Ascending aorta (tissue), 2 donors: ENCODE measurements at regions not wholly inside any gene's neighbourhood (a gene's known extent, or its start where the extent isn't known, plus 50 kb on each side); places are given as distances from the start of the nearest gene placed in this dataset.

Source experiments
- DNase-seq, 2 donors: peaks; one replicate each; pipeline ENCODE4 v3.0.0-alpha.2; 2019; ENCODE audit warnings: low spot score in 2 of 2
- H3K27ac ChIP-seq, 2 donors: fragments of 200-600 bp; sonication (generic); one replicate each; pipeline ENCODE4 v1.5.1; 2016 to 2017; ENCODE audit warnings: mild to moderate bottlenecking in 1 of 2
- H3K27me3 ChIP-seq: fragments of 200-600 bp; sonication (generic); one replicate; pipeline ENCODE4 v1.5.1; 2017
- H3K36me3 ChIP-seq, 2 donors: fragments of 200-600 bp; sonication (generic); one replicate each; pipeline ENCODE4 v1.5.1; 2016
- H3K4me1 ChIP-seq, 2 donors: fragments of 200-600 bp; sonication (generic); one replicate each; pipeline ENCODE4 v1.5.1; 2016 to 2017; ENCODE audit warnings: mild to moderate bottlenecking in 1 of 2
- H3K4me3 ChIP-seq, 2 donors: fragments of 200-600 bp; sonication (generic); one replicate each; pipeline ENCODE4 v1.5.1; 2016 to 2017; ENCODE audit warnings: mild to moderate bottlenecking in 1 of 2
- H3K9me3 ChIP-seq, 2 donors: fragments of 200-600 bp; sonication (generic); one replicate each; pipeline ENCODE4 v1.5.1; 2016
- CTCF ChIP-seq, 3 experiments: fragments of 200-600 bp in 2 of 3; fragments of 450-650 bp in 1 of 3; sonication (generic) in 2 of 3; IDR thresholded peaks; one replicate each; pipeline ENCODE4 v1.5.1; 2016 to 2019; ENCODE audit warnings: antibody characterized with exemption in 3 of 3, mild to moderate bottlenecking in 1 of 3, moderate library complexity in 1 of 3
- intact Hi-C: fragments of 100-400 bp; cut with DNase I; formaldehyde crosslinking; loops from one replicate; pipeline ENCODE4 v1.15.1; 2023

GRCh38 chr6:141550471-141550870 is 582.3 kb upstream of the GJE1 start:
- Histone ChIP-seq H3K9me3 (peaks cover 5 to 17% of the 10 kb centered on the region in 2 donors), H3K36me3 (no peaks in the 10 kb centered on the region), H3K4me1 (peaks cover 0 to 2% of the 10 kb centered on the region in 2 donors), H3K27ac (no peak overlapping the region), H3K27me3 (no peaks in the 10 kb centered on the region), H3K4me3 (no peak overlapping the region)
- no peak for TF ChIP-seq CTCF (IDR thresholded peaks at IDR 0.05)
- no peak for DNase-seq
- intact Hi-C loops: no loop called here

- Histone ChIP-seq H3K36me3 (no peaks in the 10 kb centered on the region), H3K27me3 (no peaks in the 10 kb centered on the region), H3K27ac (no peak overlapping the region), H3K4me1 (peaks cover 0 to 2% of the 10 kb centered on the region in 2 donors), H3K9me3 (peaks cover 5 to 17% of the 10 kb centered on the region in 2 donors), H3K4me3 (no peak overlapping the region)
- TF ChIP-seq CTCF (IDR thresholded peaks at IDR 0.05): no peak
- intact Hi-C loops: no loop called here
- no peak for DNase-seq
These were observed 583.8 kb upstream of the GJE1 start for GRCh38 chr6:141548966-141549365.

DNA sequence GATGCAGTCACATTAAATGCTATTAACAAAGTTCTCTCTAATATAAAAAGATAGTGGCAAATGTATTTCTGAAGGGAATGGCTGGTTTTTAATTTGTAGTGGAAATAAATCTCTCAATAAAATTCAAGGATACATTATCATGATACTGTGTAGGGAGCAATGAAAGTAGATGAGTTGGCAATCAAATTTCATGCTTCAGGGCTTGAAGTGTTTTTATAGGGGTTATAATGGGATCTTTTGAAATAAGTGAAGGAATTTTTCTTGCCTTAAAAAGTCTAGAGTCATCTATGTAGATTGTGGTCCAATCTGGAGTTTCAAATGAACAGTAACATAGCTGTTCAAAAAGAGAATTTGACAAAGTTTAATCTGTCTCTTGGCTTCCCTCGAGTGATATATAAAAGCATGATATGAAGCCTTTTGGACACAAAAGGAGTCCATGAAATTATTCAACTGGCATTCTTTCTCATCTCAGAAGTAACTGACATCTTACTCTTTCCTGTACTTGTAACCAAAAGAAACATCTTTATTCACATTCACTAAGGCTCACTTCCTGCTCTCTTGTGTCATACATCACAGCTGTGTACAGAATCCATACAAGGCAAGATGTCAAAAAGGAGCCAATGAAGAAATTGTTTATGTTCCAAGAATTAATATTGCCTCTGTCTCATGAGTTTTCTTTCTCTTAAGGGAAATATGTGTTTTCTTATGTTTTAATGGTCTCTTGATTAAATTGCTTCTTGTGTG is 591.0 kb upstream of the GJE1 start:
- H3K27me3 ChIP-seq: no peaks in the 10 kb centered on the region
- H3K4me1 ChIP-seq: peaks cover 0 to 3% of the 10 kb centered on the region in 2 donors
- no peak for DNase-seq
- H3K4me3 ChIP-seq: no peak overlapping the region
- H3K36me3 ChIP-seq: no peaks in the 10 kb centered on the region
- H3K27ac ChIP-seq: no peak overlapping the region
- TF ChIP-seq CTCF (IDR thresholded peaks at IDR 0.05): no peak
- intact Hi-C loops: no loop called here
- H3K9me3 ChIP-seq: no peaks in the 10 kb centered on the region

- H3K4me3 ChIP-seq: no peak overlapping the region
- no peak for TF ChIP-seq CTCF (IDR thresholded peaks at IDR 0.05)
- DNase-seq: no peak
- H3K27me3 ChIP-seq: no peaks in the 10 kb centered on the region
- no peak overlapping the region for H3K27ac ChIP-seq
- no peaks in the 10 kb centered on the region for H3K36me3 ChIP-seq
- H3K9me3 ChIP-seq: no peaks in the 10 kb centered on the region
- H3K4me1 ChIP-seq: peaks cover 0 to 3% of the 10 kb centered on the region in 2 donors
- intact Hi-C loops: no loop called here
These were observed 592.5 kb upstream of the GJE1 start for GRCh38 chr6:141540207-141540606.

DNA sequence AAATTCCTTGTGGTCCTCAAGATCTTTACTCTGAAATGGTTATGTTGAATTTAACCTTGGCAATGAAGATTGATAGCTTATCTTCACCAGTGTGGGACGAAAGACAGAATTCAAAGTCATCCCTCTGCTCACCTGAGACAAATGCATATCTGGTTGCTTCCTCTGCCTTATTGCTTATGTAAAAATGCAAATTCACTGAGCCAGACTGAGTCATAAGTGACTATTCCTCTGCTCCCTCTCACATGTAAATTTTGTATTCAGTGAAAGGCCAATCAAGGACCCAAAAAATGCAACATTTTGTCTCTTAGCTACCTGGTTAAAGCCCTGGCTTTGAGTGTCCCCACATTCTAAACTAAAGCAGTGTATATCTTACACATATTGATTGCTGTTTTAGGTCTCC is 593.1 kb upstream of the GJE1 start:
- H3K4me3 ChIP-seq: no peak overlapping the region

More for the DNA sequence above, 593.1 kb upstream of the GJE1 start:
- intact Hi-C loops: no loop called here
- Histone ChIP-seq H3K4me1 (peaks cover 0 to 3% of the 10 kb centered on the region in 2 donors), H3K36me3 (no peaks in the 10 kb centered on the region), H3K27ac (no peak overlapping the region), H3K9me3 (no peaks in the 10 kb centered on the region), H3K27me3 (no peaks in the 10 kb centered on the region)
- no peak for DNase-seq
- no peak for TF ChIP-seq CTCF (IDR thresholded peaks at IDR 0.05)
